HG03558 (cell line): ENCODE measurements at regions not wholly inside any gene's neighbourhood (a gene's known extent, or its start where the extent isn't known, plus 50 kb on each side); places are given as distances from the start of the nearest gene placed in this dataset.

Experiments used
- ATAC-seq: cut with Tn5 transposase; IDR thresholded peaks from one replicate; pipeline ENCODE4 v1.9.1; 2021; ENCODE audit warnings: moderate number of reproducible peaks; ENCODE audit not compliant: unreplicated experiment; ENCODE audit errors: extremely low read depth

- ATAC-seq: no peak
Measured at GRCh38 chr1:25064465-25065240, 134.6 kb upstream of the RUNX3 start.

- ATAC-seq: no peak
Measured at GRCh38 chr1:25063591-25064416, 133.7 kb upstream of the RUNX3 start.

- ATAC-seq: no peak
Measured at GRCh38 chr1:25062621-25063255, 132.7 kb upstream of the RUNX3 start.

- ATAC-seq: no peak
Measured at GRCh38 chr1:25061261-25061995, 131.4 kb upstream of the RUNX3 start.

- ATAC-seq: no peak
Measured at GRCh38 chr1:25057188-25057587, 127.1 kb upstream of the RUNX3 start.

GRCh38 chr1:25056536-25056935 is 126.5 kb upstream of the RUNX3 start:
- no peak for ATAC-seq

GRCh38 chr1:25055961-25056360 is 125.9 kb upstream of the RUNX3 start:
- ATAC-seq: no peak

- no peak for ATAC-seq
Measured at GRCh38 chr1:25055324-25055780, 125.3 kb upstream of the RUNX3 start.

- no peak for ATAC-seq
Measured at GRCh38 chr1:25054526-25055323, 124.6 kb upstream of the RUNX3 start.

- ATAC-seq: no peak
Measured at GRCh38 chr1:25053576-25054250, 123.6 kb upstream of the RUNX3 start.

- ATAC-seq: no peak
Measured at GRCh38 chr1:25051906-25052305, 121.8 kb upstream of the RUNX3 start.

- no peak for ATAC-seq
Measured at GRCh38 chr1:25051504-25051903, 121.4 kb upstream of the RUNX3 start.

- no peak for ATAC-seq
Measured at GRCh38 chr1:25050165-25050564, 120.1 kb upstream of the RUNX3 start.

GRCh38 chr1:25049190-25049589 is 119.1 kb upstream of the RUNX3 start:
- ATAC-seq: no peak

- ATAC-seq: no peak
Measured at GRCh38 chr1:25048728-25049127, 118.7 kb upstream of the RUNX3 start.

- no peak for ATAC-seq
Measured at GRCh38 chr1:25047506-25048240, 117.6 kb upstream of the RUNX3 start.

GRCh38 chr1:25046194-25046532 is 116.1 kb upstream of the RUNX3 start:
- no peak for ATAC-seq

GRCh38 chr1:25045480-25046193 is 115.6 kb upstream of the RUNX3 start:
- ATAC-seq: no peak
